ENCODE measurements at regions not wholly inside any gene's neighbourhood (a gene's known extent, or its start where the extent isn't known, plus 50 kb on each side); places are given as distances from the start of the nearest gene placed in this dataset.

DNA sequence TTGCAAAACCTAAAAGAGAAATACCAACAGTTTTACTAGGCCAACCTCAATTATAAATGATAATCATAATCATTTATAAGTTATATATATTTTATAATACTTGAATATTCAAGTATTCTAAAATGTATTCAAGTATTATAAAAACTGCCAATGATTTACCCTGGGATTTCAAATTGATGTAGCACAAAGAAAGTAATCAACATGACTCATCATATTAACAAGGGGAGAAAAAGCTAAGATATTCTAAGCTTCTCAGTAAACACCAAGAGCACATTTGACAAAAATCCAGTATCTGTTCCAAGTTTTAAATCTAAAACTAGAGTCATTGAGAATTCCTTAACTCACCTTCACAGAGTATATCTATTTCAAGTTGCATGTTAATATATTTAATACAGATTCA, 56.1 kb downstream of the CAPZA3 start:
- TF ChIP-seq ZFX (IDR thresholded peaks at IDR 0.05) = no peak
- TF ChIP-seq CTCF (conservative IDR thresholded peaks at IDR 0.05) = no peak

DNA sequence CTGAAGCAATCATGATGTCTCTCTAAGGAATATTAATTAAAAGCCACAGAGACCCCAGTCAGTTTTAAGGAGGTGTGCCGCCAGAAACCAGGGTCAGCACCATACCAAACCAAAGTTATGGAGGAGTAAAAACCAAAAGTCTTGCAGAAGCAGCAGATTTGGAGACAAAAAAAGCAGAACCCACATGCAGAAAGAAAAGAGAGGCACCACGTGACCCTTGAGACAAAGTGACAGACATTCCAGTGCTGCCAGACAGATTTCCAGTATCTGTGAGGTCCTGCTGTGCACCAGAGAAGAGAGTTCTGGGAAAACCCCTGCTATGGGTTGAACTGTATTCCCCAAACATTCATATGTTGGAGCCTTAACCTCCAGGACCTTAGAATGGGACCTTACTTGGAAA, 59.7 kb downstream of the CAPZA3 start:
- TF ChIP-seq CTCF (conservative IDR thresholded peaks at IDR 0.05) (no peak), ZFX (IDR thresholded peaks at IDR 0.05) (no peak)
- H3K27ac ChIP-seq = no peak overlapping the region

More for the DNA sequence above, 56.1 kb downstream of the CAPZA3 start:
- H3K27ac ChIP-seq = no peak overlapping the region

- TF ChIP-seq ZFX (IDR thresholded peaks at IDR 0.05) = no peak
- no peak overlapping the region for H3K27ac ChIP-seq
Observed at GRCh38 chr12:18798535-18799361, 60.8 kb downstream of the CAPZA3 start.

DNA sequence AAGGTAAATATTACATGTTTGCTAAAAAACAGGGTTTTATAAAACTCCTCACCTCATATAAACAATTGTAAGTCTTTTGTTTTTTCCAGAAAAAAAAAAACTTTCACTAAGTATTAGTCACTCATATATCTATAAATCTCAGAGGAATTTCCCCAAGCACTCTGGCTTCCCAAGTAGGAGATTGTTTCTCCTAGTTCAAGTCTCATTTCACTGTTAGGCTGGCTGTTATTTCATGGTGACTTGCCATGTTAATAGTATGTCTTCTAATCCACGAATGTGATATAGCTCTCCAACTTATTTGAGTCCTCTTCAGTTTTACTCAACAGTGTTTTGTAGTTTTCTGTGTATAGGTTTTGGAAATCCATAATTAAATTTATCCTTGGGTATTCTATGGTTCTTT, 61.6 kb downstream of the CAPZA3 start:
- TF ChIP-seq ZFX (IDR thresholded peaks at IDR 0.05) (no peak), CTCF (conservative IDR thresholded peaks at IDR 0.05) (no peak)
- H3K27ac ChIP-seq = no peak overlapping the region

GRCh38 chr12:18805516-18806248, 67.8 kb downstream of the CAPZA3 start:
- H3K27ac ChIP-seq = no peak overlapping the region
- no peak for TF ChIP-seq ZFX (IDR thresholded peaks at IDR 0.05)
- peak; percentile 18 for TF ChIP-seq CTCF (conservative IDR thresholded peaks at IDR 0.05)

DNA sequence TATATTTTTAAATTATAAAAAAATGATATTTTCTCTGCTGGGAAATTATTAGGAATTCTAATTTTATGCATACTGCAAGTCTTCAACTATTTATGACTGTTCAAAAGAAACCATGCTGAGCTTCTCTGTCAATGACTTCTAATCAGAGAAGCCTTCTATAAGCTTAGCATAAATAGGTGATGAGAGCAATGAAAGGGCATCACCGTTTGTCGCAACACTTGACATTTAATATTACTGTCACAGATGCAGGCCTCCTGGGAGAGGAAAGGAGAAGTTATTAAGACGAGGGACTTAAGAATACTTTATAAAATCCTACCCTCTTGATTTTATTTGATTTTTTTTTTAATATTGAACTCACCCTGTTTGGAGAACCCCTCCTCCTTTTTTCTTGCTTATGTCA, 69.8 kb downstream of the CAPZA3 start:
- H3K27ac ChIP-seq = no peak overlapping the region
- TF ChIP-seq ZFX (IDR thresholded peaks at IDR 0.05) (no peak), CTCF (conservative IDR thresholded peaks at IDR 0.05) (no peak)

DNA sequence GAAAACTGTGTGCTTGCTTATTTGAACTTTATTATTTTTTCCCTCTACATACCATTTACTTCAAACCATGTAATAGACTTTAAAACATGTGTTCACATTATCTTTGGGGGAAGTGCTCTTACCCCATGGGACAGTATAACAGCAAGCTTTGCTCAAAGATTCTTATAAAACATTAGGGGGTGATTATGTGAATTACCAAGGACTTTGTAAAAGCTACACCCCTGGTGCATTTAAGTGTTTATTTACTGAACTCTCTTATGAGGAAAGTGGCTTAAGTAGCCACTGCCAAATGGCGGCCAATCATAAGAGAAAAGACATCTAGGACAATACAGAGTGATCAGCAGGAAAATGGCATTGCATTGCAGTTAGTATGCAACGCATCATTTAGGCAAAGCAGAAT, 70.3 kb downstream of the CAPZA3 start:
- no peak overlapping the region for H3K27ac ChIP-seq
- TF ChIP-seq CTCF (conservative IDR thresholded peaks at IDR 0.05) (no peak), ZFX (IDR thresholded peaks at IDR 0.05) (no peak)

All from C4-2B (cell line).